ENCODE measurements at regions not wholly inside any gene's neighbourhood (a gene's known extent, or its start where the extent isn't known, plus 50 kb on each side); places are given as distances from the start of the nearest gene placed in this dataset.
"Not testable (repeated sequence)": the region's sequence is repeated elsewhere in the genome, so short reads cannot be mapped to it uniquely, and the experiment has no call there.

DNA sequence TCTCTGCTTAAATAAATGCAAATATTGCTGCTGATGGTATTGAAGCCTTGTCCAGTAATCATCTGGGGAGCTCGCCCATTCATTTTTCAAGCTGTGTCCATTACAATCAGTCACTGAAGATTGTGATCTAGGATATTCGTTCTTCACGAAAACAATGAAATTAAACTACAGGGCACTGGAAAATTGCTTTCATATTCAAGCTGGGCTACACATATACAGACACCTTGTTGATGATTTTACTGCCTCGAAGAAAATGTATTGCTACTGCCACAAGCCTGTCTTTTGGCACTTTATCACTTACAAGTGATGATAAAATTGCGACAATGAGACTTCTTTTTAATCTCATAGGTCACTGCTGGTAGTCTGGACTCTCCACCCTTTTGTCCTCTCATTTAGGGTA is 100.0 kb upstream of the MINDY3 start:
- H3K27ac ChIP-seq (replicated peaks), result no peak overlapping the region
- TF ChIP-seq, protein P1, sequence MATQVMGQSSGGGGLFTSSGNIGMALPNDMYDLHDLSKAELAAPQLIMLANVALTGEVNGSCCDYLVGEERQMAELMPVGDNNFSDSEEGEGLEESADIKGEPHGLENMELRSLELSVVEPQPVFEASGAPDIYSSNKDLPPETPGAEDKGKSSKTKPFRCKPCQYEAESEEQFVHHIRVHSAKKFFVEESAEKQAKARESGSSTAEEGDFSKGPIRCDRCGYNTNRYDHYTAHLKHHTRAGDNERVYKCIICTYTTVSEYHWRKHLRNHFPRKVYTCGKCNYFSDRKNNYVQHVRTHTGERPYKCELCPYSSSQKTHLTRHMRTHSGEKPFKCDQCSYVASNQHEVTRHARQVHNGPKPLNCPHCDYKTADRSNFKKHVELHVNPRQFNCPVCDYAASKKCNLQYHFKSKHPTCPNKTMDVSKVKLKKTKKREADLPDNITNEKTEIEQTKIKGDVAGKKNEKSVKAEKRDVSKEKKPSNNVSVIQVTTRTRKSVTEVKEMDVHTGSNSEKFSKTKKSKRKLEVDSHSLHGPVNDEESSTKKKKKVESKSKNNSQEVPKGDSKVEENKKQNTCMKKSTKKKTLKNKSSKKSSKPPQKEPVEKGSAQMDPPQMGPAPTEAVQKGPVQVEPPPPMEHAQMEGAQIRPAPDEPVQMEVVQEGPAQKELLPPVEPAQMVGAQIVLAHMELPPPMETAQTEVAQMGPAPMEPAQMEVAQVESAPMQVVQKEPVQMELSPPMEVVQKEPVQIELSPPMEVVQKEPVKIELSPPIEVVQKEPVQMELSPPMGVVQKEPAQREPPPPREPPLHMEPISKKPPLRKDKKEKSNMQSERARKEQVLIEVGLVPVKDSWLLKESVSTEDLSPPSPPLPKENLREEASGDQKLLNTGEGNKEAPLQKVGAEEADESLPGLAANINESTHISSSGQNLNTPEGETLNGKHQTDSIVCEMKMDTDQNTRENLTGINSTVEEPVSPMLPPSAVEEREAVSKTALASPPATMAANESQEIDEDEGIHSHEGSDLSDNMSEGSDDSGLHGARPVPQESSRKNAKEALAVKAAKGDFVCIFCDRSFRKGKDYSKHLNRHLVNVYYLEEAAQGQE (IDR thresholded peaks at IDR 0.05; ENCODE audit: insufficient replicate concordance, low read depth), result no peak
- TF ChIP-seq GABPA (IDR thresholded peaks at IDR 0.05; ENCODE audit: low read depth) (no peak), POLR2AphosphoS5 (IDR thresholded peaks at IDR 0.05; ENCODE audit: low read depth) (no peak), SPI1 (IDR thresholded peaks at IDR 0.05; ENCODE audit: borderline replicate concordance, low read depth) (no peak)
- TF ChIP-seq, protein P2, sequence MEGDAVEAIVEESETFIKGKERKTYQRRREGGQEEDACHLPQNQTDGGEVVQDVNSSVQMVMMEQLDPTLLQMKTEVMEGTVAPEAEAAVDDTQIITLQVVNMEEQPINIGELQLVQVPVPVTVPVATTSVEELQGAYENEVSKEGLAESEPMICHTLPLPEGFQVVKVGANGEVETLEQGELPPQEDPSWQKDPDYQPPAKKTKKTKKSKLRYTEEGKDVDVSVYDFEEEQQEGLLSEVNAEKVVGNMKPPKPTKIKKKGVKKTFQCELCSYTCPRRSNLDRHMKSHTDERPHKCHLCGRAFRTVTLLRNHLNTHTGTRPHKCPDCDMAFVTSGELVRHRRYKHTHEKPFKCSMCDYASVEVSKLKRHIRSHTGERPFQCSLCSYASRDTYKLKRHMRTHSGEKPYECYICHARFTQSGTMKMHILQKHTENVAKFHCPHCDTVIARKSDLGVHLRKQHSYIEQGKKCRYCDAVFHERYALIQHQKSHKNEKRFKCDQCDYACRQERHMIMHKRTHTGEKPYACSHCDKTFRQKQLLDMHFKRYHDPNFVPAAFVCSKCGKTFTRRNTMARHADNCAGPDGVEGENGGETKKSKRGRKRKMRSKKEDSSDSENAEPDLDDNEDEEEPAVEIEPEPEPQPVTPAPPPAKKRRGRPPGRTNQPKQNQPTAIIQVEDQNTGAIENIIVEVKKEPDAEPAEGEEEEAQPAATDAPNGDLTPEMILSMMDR (IDR thresholded peaks at IDR 0.05; ENCODE audit: insufficient read depth, low read length), result no peak
- no peak overlapping the region for H3K4me3 ChIP-seq (replicated peaks; ENCODE audit: insufficient read depth, low read length)
- H3K27me3 ChIP-seq (ENCODE audit: insufficient read depth, poor library complexity, severe bottlenecking), result no peaks in the 10 kb centered on the region
- no peak for DNase-seq (ENCODE audit: low read depth in 1 of 2, low spot score in 1 of 2)

DNA sequence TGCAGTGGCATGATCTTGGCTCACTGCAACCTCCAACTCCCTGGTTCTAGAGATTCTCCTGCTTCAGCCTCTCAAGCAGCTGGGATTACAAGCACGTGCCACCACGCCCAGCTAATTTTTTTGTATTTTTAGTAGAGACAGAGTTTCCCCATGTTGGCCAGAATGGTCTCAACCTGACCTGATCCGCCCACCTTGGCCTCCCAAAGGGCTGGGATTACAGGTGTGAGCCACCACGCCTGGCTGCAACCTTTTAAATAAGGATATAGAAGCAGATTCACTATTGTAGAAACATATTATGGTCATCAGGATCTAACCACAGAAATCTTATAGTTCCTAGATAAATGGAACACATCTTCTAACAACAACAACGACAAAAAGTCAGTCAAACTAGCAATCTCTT is 112.4 kb upstream of the MINDY3 start:
- not testable (repeated sequence) for H3K4me3 ChIP-seq (replicated peaks; ENCODE audit: insufficient read depth, low read length); DNase-seq (ENCODE audit: low read depth in 1 of 2, low spot score in 1 of 2); H3K27me3 ChIP-seq (ENCODE audit: insufficient read depth, poor library complexity, severe bottlenecking); H3K27ac ChIP-seq (replicated peaks)

DNA sequence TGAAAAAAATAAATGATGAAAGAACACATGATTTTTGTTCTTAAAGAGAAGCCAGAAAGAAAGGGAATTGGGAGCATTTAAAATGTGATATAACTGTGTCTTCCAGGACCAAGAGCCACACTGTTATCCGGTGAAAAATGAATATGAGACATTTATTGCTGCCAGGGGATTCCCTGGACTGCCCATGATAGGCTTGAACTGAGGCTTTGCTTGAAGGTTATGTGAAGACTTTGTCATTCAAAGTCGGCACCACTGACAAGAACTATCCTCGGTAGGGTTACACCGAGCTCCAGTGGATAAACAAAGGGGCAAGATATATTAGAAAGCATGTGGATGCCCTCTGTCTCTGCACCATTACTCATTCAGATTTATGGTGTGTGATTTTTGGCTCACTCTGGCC is 125.4 kb upstream of the MINDY3 start:
- DNase-seq (ENCODE audit: low read depth in 1 of 2, low spot score in 1 of 2), result no peak
- Histone ChIP-seq H3K27me3 (ENCODE audit: insufficient read depth, poor library complexity, severe bottlenecking) (no peaks in the 10 kb centered on the region), H3K27ac (replicated peaks) (no peak overlapping the region)

DNA sequence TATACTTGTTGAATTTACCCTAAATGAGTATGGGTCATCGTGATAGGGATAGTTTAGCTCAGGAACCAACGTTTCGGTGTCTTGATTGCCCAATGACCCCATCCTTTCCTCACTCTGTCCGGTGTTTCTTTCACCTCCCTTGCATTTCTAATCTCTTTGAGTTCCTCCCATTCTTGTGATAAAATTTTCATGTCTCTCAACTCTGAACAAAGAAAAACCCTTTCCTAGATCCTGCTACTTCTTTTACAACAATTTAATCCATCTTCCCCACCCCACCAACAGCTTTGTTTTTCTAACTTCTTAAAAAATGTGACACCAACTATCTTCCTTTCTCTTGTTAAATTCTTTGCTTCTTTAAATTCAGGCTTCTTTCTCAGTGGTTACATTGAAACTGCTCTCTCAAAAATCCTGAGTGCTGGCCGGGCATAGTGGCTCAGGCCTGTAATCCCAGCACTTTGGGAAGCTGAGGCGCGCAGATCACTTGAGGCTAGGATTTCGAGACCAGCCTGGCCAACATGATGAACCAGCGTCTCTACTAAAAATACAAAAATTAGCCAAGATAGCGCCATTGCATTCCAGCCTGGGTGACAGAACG is 130.3 kb upstream of the MINDY3 start:
- no peak for DNase-seq (ENCODE audit: low read depth in 1 of 2, low spot score in 1 of 2)
- TF ChIP-seq, protein P2 (IDR thresholded peaks at IDR 0.05; ENCODE audit: insufficient read depth, low read length), result no peak
- TF ChIP-seq POLR2AphosphoS5 (IDR thresholded peaks at IDR 0.05; ENCODE audit: low read depth) (no peak), GABPA (IDR thresholded peaks at IDR 0.05; ENCODE audit: low read depth) (no peak), SPI1 (IDR thresholded peaks at IDR 0.05; ENCODE audit: borderline replicate concordance, low read depth) (no peak)
- TF ChIP-seq, protein P1 (IDR thresholded peaks at IDR 0.05; ENCODE audit: insufficient replicate concordance, low read depth), result no peak
- Histone ChIP-seq H3K27me3 (ENCODE audit: insufficient read depth, poor library complexity, severe bottlenecking) (no peaks in the 10 kb centered on the region), H3K27ac (replicated peaks) (no peak overlapping the region), H3K4me3 (replicated peaks; ENCODE audit: insufficient read depth, low read length) (no peak overlapping the region)

More for the DNA sequence above, 125.4 kb upstream of the MINDY3 start:
- H3K4me3 ChIP-seq (replicated peaks; ENCODE audit: insufficient read depth, low read length), result no peak overlapping the region
- TF ChIP-seq GABPA (IDR thresholded peaks at IDR 0.05; ENCODE audit: low read depth) (no peak), POLR2AphosphoS5 (IDR thresholded peaks at IDR 0.05; ENCODE audit: low read depth) (no peak), SPI1 (IDR thresholded peaks at IDR 0.05; ENCODE audit: borderline replicate concordance, low read depth) (no peak)
- TF ChIP-seq, protein P1 (IDR thresholded peaks at IDR 0.05; ENCODE audit: insufficient replicate concordance, low read depth), result no peak
- TF ChIP-seq, protein P2 (IDR thresholded peaks at IDR 0.05; ENCODE audit: insufficient read depth, low read length), result no peak
